Neural cell (in vitro differentiated cells): ENCODE measurements at regions not wholly inside any gene's neighbourhood (a gene's known extent, or its start where the extent isn't known, plus 50 kb on each side); places are given as distances from the start of the nearest gene placed in this dataset.
"Not testable (repeated sequence)": the region's sequence is repeated elsewhere in the genome, so short reads cannot be mapped to it uniquely, and the experiment has no call there.

Source experiments
- CTCF ChIP-seq: fragments of 450-650 bp; IDR thresholded peaks from 2 replicates; pipeline ENCODE4 v1.5.1; 2014; ENCODE audit warnings: antibody characterized with exemption, mild to moderate bottlenecking, moderate library complexity; ENCODE audit not compliant: poor library complexity, severe bottlenecking
- EP300 ChIP-seq: fragments of 450-650 bp; conservative IDR thresholded peaks from 2 replicates; pipeline ENCODE4 v1.6.1; 2014; ENCODE audit warnings: antibody characterized with exemption, mild to moderate bottlenecking, moderate library complexity; ENCODE audit not compliant: poor library complexity, severe bottlenecking
- EZH2 ChIP-seq: fragments of 200-600, 300-800 bp; shearing (Covaris generic), sonication (generic); IDR thresholded peaks from 2 replicates; pipeline ENCODE4 v1.6.1; 2014; ENCODE audit warnings: antibody characterized with exemption, low read length, borderline replicate concordance, mild to moderate bottlenecking; ENCODE audit not compliant: insufficient read depth, poor library complexity, severe bottlenecking
- POLR2AphosphoS5 ChIP-seq: IDR thresholded peaks from 2 replicates; pipeline ENCODE4 v1.6.1; 2012
- REST ChIP-seq: IDR thresholded peaks from 2 replicates; pipeline ENCODE4 v1.6.1; 2012; ENCODE audit warnings: borderline replicate concordance
- SMC3 ChIP-seq: fragments of 450-650 bp; conservative IDR thresholded peaks from 2 replicates; pipeline ENCODE4 v1.6.1; 2014; ENCODE audit warnings: antibody characterized with exemption, mild to moderate bottlenecking, moderate library complexity; ENCODE audit not compliant: poor library complexity
- TAF1 ChIP-seq: IDR thresholded peaks from 2 replicates; pipeline ENCODE4 v1.6.1; 2012; ENCODE audit warnings: low read depth

- TF ChIP-seq CTCF, POLR2AphosphoS5, TAF1, EP300, REST, SMC3, EZH2: not testable (repeated sequence)
Observed at GRCh38 chr7:106747301-106747700, 86.3 kb upstream of the CCDC71L start.
